ENCODE measurements at regions not wholly inside any gene's neighbourhood (a gene's known extent, or its start where the extent isn't known, plus 50 kb on each side); places are given as distances from the start of the nearest gene placed in this dataset.

- Histone ChIP-seq H3K4me1 (ENCODE audit: control insufficient read depth, insufficient read depth, low read length) (peaks cover 4% of the 10 kb centered on the region), H3K36me3 (ENCODE audit: control insufficient read depth, insufficient read depth, low read length) (no peaks in the 10 kb centered on the region), H3K27me3 (ENCODE audit: control insufficient read depth, insufficient read depth, low read length) (peaks cover 2% of the 10 kb centered on the region), H3K9ac (ENCODE audit: low read length) (no peak overlapping the region), H3K27ac (ENCODE audit: low read depth, low read length) (no peak overlapping the region), H3K4me3 (ENCODE audit: low read length) (no peak overlapping the region)
Measured at GRCh38 chr22:44385781-44386180, 73.0 kb upstream of the SHISAL1 start.

DNA sequence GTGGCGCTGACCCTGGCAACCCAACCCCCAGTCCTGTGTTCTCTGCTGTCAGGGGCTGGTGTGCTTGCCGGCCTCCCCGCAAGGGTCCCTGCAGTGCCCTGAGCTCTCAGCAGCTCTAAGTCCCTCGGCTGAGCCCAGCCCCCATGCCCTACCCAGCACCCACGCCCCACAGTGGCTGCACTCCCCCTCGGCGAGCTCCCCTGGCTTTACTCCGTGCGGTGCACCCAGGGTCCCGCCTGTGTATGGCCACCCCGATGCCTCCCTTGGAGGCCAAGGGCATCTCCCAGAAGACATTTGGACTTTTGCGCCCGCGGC, 72.5 kb upstream of the SHISAL1 start:
- H3K36me3 ChIP-seq (ENCODE audit: control insufficient read depth, insufficient read depth, low read length) = no peaks in the 10 kb centered on the region
- H3K4me1 ChIP-seq (ENCODE audit: control insufficient read depth, insufficient read depth, low read length) = peaks cover 9% of the 10 kb centered on the region
- H3K27me3 ChIP-seq (ENCODE audit: control insufficient read depth, insufficient read depth, low read length) = peaks cover 2% of the 10 kb centered on the region

GRCh38 chr22:44384563-44385295, 72.0 kb upstream of the SHISAL1 start:
- Histone ChIP-seq H3K4me3 (ENCODE audit: low read length) (no peak overlapping the region), H3K36me3 (ENCODE audit: control insufficient read depth, insufficient read depth, low read length) (no peaks in the 10 kb centered on the region), H3K27me3 (ENCODE audit: control insufficient read depth, insufficient read depth, low read length) (peaks cover 2% of the 10 kb centered on the region), H3K27ac (ENCODE audit: low read depth, low read length) (no peak overlapping the region), H3K4me1 (ENCODE audit: control insufficient read depth, insufficient read depth, low read length) (peaks cover 9% of the 10 kb centered on the region), H3K9ac (ENCODE audit: low read length) (no peak overlapping the region)

More for the DNA sequence above, 72.5 kb upstream of the SHISAL1 start:
- Histone ChIP-seq H3K27ac (ENCODE audit: low read depth, low read length) (no peak overlapping the region), H3K9ac (ENCODE audit: low read length) (no peak overlapping the region), H3K4me3 (ENCODE audit: low read length) (no peak overlapping the region)

GRCh38 chr22:44383652-44384562, 71.2 kb upstream of the SHISAL1 start:
- H3K4me1 ChIP-seq (ENCODE audit: control insufficient read depth, insufficient read depth, low read length) = peaks cover 9% of the 10 kb centered on the region

GRCh38 chr22:44383064-44383575, 70.4 kb upstream of the SHISAL1 start:
- no peak overlapping the region for H3K27ac ChIP-seq (ENCODE audit: low read depth, low read length)
- H3K4me1 ChIP-seq (ENCODE audit: control insufficient read depth, insufficient read depth, low read length) = peaks cover 9% of the 10 kb centered on the region
- H3K27me3 ChIP-seq (ENCODE audit: control insufficient read depth, insufficient read depth, low read length) = peaks cover 2% of the 10 kb centered on the region
- no peaks in the 10 kb centered on the region for H3K36me3 ChIP-seq (ENCODE audit: control insufficient read depth, insufficient read depth, low read length)
- no peak overlapping the region for H3K4me3 ChIP-seq (ENCODE audit: low read length)
- no peak overlapping the region for H3K9ac ChIP-seq (ENCODE audit: low read length)

More at GRCh38 chr22:44383652-44384562, 71.2 kb upstream of the SHISAL1 start:
- Histone ChIP-seq H3K9ac (ENCODE audit: low read length) (no peak overlapping the region), H3K27me3 (ENCODE audit: control insufficient read depth, insufficient read depth, low read length) (peaks cover 2% of the 10 kb centered on the region), H3K27ac (ENCODE audit: low read depth, low read length) (no peak overlapping the region), H3K36me3 (ENCODE audit: control insufficient read depth, insufficient read depth, low read length) (no peaks in the 10 kb centered on the region), H3K4me3 (ENCODE audit: low read length) (no peak overlapping the region)

DNA sequence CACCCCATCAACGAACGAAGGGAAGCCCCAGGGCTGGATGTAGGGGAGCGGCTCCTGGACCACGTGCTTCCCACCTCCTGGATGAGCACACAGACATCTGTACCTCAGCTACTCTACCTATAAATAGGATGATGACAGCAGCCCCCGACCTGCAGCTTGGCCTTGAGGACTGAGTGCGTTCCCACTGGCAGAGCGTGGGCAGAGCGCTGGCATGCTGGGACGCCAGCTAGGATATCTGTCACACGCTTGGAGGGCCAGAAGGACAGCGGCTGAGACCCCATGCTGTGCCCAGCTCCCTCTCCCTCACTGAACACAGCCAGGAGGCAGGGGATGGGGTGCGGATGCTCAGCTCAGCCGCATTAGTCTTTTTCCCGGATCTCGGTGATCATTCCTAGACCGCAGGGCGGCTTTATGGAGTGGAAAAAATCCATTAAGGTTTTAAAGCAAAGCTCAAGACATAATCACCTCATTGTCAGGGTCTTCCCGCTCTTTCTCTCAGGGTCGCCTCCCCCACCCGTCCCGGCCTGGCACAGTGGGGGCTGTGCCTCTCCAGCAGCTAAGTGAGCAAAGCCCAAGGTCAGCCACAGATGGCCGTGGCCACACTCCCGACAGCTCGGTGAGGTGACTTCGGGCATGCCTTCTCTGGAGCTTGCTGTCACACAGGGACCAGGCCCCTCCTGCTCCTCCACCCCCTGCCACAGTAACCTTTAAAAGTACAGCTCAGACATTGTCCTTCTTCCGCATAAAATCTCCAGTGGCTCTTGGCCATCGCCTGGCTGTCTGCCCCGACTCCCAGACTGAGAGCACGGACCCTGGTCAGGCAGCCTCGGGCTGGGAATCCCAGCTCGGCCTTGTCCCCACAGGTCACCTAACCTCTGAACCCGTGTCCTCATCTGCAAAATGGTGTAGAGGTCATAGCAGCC, 69.6 kb upstream of the SHISAL1 start:
- no peaks in the 10 kb centered on the region for H3K36me3 ChIP-seq (ENCODE audit: control insufficient read depth, insufficient read depth, low read length)
- peaks cover 9% of the 10 kb centered on the region for H3K4me1 ChIP-seq (ENCODE audit: control insufficient read depth, insufficient read depth, low read length)
- H3K27me3 ChIP-seq (ENCODE audit: control insufficient read depth, insufficient read depth, low read length) = peaks cover 2% of the 10 kb centered on the region
- H3K27ac ChIP-seq (ENCODE audit: low read depth, low read length) = no peak overlapping the region
- H3K9ac ChIP-seq (ENCODE audit: low read length) = no peak overlapping the region
- H3K4me3 ChIP-seq (ENCODE audit: low read length) = no peak overlapping the region

DNA sequence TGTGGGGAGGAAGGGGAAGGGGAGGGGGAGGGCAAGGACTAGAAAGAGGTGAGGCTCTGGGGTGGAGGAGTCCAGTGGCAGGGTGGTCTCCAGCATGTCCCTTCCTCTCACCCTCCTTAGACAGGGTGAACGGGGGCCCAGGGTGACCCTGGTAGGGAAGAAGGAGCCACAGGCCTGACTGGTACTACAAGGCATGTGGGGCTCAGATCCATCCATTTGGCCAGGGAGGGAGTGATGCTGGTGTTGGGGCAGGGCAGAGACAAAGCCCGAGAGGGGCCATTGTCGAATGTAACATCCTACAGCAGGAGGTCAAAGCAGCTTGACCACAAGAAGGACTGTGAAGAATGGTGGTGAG, 69.0 kb upstream of the SHISAL1 start:
- Histone ChIP-seq H3K27ac (ENCODE audit: low read depth, low read length) (no peak overlapping the region), H3K4me3 (ENCODE audit: low read length) (no peak overlapping the region), H3K9ac (ENCODE audit: low read length) (no peak overlapping the region), H3K36me3 (ENCODE audit: control insufficient read depth, insufficient read depth, low read length) (no peaks in the 10 kb centered on the region), H3K27me3 (ENCODE audit: control insufficient read depth, insufficient read depth, low read length) (no peaks in the 10 kb centered on the region), H3K4me1 (ENCODE audit: control insufficient read depth, insufficient read depth, low read length) (peaks cover 9% of the 10 kb centered on the region)

DNA sequence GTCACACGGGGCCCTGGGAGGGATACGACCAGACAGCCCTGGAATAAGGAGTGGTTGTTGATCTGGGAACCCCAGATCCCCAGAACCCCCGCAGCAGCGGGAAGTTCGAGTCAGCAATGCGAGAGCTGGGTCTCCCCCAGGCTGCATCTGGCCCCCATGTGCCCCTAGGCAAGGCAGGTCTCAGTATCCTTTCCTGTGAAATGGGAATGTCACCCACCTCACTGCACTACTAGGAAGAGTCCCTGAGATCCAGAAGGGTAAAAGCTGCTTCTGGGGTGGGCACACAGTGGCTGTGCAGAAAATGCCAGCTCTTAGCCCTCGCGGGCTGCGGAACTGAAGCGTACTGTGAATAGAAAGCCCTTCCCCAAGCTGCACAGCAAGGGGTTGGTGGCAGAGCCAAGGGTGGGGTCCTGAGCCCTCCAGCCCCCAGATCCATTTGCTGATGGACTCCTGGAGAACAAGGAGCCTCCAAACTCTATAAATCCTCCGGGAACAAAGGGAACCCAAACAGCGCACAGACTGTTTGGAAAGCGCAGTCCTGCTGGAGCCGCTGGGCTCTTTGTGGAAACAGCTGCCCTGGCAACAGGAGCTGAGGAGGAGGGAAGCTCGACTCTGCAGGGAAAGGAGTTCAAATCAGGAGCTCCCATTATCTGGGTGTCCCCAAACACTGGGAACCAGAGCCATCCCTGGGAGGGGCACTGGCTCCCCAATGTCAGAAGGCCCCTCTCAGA, 68.2 kb upstream of the SHISAL1 start:
- Histone ChIP-seq H3K9ac (ENCODE audit: low read length) (no peak overlapping the region), H3K4me1 (ENCODE audit: control insufficient read depth, insufficient read depth, low read length) (peaks cover 9% of the 10 kb centered on the region), H3K27me3 (ENCODE audit: control insufficient read depth, insufficient read depth, low read length) (no peaks in the 10 kb centered on the region), H3K27ac (ENCODE audit: low read depth, low read length) (no peak overlapping the region), H3K4me3 (ENCODE audit: low read length) (no peak overlapping the region), H3K36me3 (ENCODE audit: control insufficient read depth, insufficient read depth, low read length) (no peaks in the 10 kb centered on the region)

DNA sequence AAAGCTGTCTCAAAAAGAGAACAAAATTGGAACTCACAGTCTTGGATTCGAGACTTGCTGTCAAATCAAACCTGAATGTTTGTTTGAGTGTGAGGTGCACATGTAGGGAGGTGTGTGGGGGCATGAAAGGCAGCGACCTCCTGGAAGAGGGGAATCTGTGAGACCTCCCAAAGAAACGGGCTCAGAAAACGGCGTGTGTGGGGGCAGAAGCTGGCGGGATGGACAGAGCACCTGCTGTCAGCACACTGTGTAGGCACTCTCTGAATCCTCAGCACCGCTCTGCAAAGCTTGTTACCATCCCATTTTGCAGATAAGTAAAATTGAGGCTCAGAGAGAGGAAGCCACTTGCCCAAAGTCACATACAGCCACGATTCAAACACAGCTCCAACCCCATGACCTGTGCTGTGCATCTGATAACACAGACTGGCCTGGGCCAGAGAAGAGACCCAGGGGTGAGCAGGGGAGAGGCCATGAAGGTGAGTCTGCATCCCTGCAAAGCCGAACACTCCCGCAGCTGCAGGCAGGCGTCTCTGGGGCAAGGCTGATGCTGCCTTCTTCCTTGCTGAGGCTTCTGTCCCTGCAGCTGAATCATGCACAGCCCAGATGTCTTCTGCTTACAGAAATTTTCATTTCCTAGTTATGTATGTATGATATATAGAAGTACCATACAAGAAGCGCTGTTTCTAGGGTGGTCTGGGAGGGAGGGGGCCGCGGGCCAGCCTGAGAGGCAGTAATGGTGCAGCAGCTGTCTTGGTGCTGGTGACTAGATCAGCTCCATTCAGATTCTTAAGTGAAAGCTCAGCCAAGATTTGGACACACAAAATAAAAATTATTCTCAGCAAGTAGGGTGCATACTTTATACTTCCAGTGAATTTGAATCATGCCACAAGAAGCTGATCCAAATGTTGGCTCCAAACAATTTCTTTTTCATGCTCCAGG, 67.3 kb upstream of the SHISAL1 start:
- no peaks in the 10 kb centered on the region for H3K27me3 ChIP-seq (ENCODE audit: control insufficient read depth, insufficient read depth, low read length)
- H3K4me1 ChIP-seq (ENCODE audit: control insufficient read depth, insufficient read depth, low read length) = peaks cover 9% of the 10 kb centered on the region
- H3K36me3 ChIP-seq (ENCODE audit: control insufficient read depth, insufficient read depth, low read length) = no peaks in the 10 kb centered on the region
- no peak overlapping the region for H3K9ac ChIP-seq (ENCODE audit: low read length)
- no peak overlapping the region for H3K4me3 ChIP-seq (ENCODE audit: low read length)
- no peak overlapping the region for H3K27ac ChIP-seq (ENCODE audit: low read depth, low read length)

- Histone ChIP-seq H3K27me3 (ENCODE audit: control insufficient read depth, insufficient read depth, low read length) (no peaks in the 10 kb centered on the region), H3K36me3 (ENCODE audit: control insufficient read depth, insufficient read depth, low read length) (no peaks in the 10 kb centered on the region), H3K27ac (ENCODE audit: low read depth, low read length) (no peak overlapping the region), H3K4me3 (ENCODE audit: low read length) (no peak overlapping the region), H3K4me1 (ENCODE audit: control insufficient read depth, insufficient read depth, low read length) (peaks cover 9% of the 10 kb centered on the region), H3K9ac (ENCODE audit: low read length) (no peak overlapping the region)
Measured at GRCh38 chr22:44378380-44378779, 65.6 kb upstream of the SHISAL1 start.

GRCh38 chr22:44375451-44375850, 62.7 kb upstream of the SHISAL1 start:
- Histone ChIP-seq H3K4me1 (ENCODE audit: control insufficient read depth, insufficient read depth, low read length) (peaks cover 2% of the 10 kb centered on the region), H3K27me3 (ENCODE audit: control insufficient read depth, insufficient read depth, low read length) (no peaks in the 10 kb centered on the region), H3K27ac (ENCODE audit: low read depth, low read length) (no peak overlapping the region), H3K36me3 (ENCODE audit: control insufficient read depth, insufficient read depth, low read length) (no peaks in the 10 kb centered on the region), H3K4me3 (ENCODE audit: low read length) (no peak overlapping the region), H3K9ac (ENCODE audit: low read length) (no peak overlapping the region)
